ENCODE measurements at regions not wholly inside any gene's neighbourhood (a gene's known extent, or its start where the extent isn't known, plus 50 kb on each side); places are given as distances from the start of the nearest gene placed in this dataset.

- no peak for FAIRE-seq
Measured at GRCh38 chr5:39740404-39740803, 315.6 kb upstream of the DAB2 start.

- no peak for FAIRE-seq
Measured at GRCh38 chr5:39732166-39732565, 307.4 kb upstream of the DAB2 start.

- FAIRE-seq = no peak
Measured at GRCh38 chr5:39730699-39731098, 305.9 kb upstream of the DAB2 start.

GRCh38 chr5:39730006-39730405 lies 305.2 kb upstream of the DAB2 start:
- FAIRE-seq = no peak

GRCh38 chr5:39726467-39726866 lies 301.7 kb upstream of the DAB2 start:
- FAIRE-seq = no peak

- FAIRE-seq = no peak
Measured at GRCh38 chr5:39721394-39721793, 296.6 kb upstream of the DAB2 start.

- FAIRE-seq = no peak
Measured at GRCh38 chr5:39720136-39720535, 295.4 kb upstream of the DAB2 start.

- FAIRE-seq = no peak
Measured at GRCh38 chr5:39717176-39717897, 292.6 kb upstream of the DAB2 start.

GRCh38 chr5:39716532-39717028 lies 291.8 kb upstream of the DAB2 start:
- FAIRE-seq = no peak

- peak; percentile 41 for FAIRE-seq
Measured at GRCh38 chr5:39714036-39714698, 289.4 kb upstream of the DAB2 start.

- FAIRE-seq = no peak
Measured at GRCh38 chr5:39713250-39713916, 288.6 kb upstream of the DAB2 start.

GRCh38 chr5:39712316-39713249 lies 287.8 kb upstream of the DAB2 start:
- FAIRE-seq = no peak

GRCh38 chr5:39711821-39712220 lies 287.0 kb upstream of the DAB2 start:
- FAIRE-seq = no peak

GRCh38 chr5:39709032-39709431 lies 284.3 kb upstream of the DAB2 start:
- FAIRE-seq = no peak

- FAIRE-seq = no peak
Measured at GRCh38 chr5:39702928-39703327, 278.1 kb upstream of the DAB2 start.

GRCh38 chr5:39700523-39700922 lies 275.7 kb upstream of the DAB2 start:
- FAIRE-seq = no peak

- FAIRE-seq = no peak
Measured at GRCh38 chr5:39698838-39699560, 274.2 kb upstream of the DAB2 start.

- FAIRE-seq = no peak
Measured at GRCh38 chr5:39697881-39698280, 273.1 kb upstream of the DAB2 start.

GRCh38 chr5:39696672-39697398 lies 272.1 kb upstream of the DAB2 start:
- FAIRE-seq = no peak

GRCh38 chr5:39691993-39692392 lies 267.2 kb upstream of the DAB2 start:
- FAIRE-seq = no peak

GRCh38 chr5:39691136-39691535 lies 266.4 kb upstream of the DAB2 start:
- no peak for FAIRE-seq
